Neural crest cell (in vitro differentiated cells): ENCODE measurements at regions not wholly inside any gene's neighbourhood (a gene's known extent, or its start where the extent isn't known, plus 50 kb on each side); places are given as distances from the start of the nearest gene placed in this dataset.

Experiments used
- DNase-seq: peaks from one replicate; pipeline ENCODE4 v3.0.0; 2021; ENCODE audit warnings: low read depth, mixed read lengths, low spot score
- H3K27ac Mint-ChIP-seq: one replicate; pipeline ENCODE4 v1.8.0; 2021; ENCODE audit warnings: mild to moderate bottlenecking, mixed read lengths; ENCODE audit not compliant: unreplicated experiment
- H3K27me3 Mint-ChIP-seq: 2 replicates; pipeline ENCODE4 v1.8.0; 2021; ENCODE audit warnings: low read depth, mild to moderate bottlenecking, mixed read lengths
- H3K36me3 Mint-ChIP-seq: 2 replicates; pipeline ENCODE4 v1.8.0; 2021; ENCODE audit warnings: low read depth, mild to moderate bottlenecking, mixed read lengths
- H3K4me1 Mint-ChIP-seq: 2 replicates; pipeline ENCODE4 v1.8.0; 2021; ENCODE audit warnings: mixed read lengths
- H3K4me3 Mint-ChIP-seq: one replicate; pipeline ENCODE4 v1.8.0; 2021; ENCODE audit warnings: mild to moderate bottlenecking, mixed read lengths
- H3K9me3 Mint-ChIP-seq: 2 replicates; pipeline ENCODE4 v1.8.0; 2021; ENCODE audit warnings: mixed read lengths
- CTCF ChIP-seq: fragments of 200-600 bp; sonication (generic); conservative IDR thresholded peaks from 2 replicates; pipeline ENCODE4 v1.5.0; 2021; ENCODE audit warnings: antibody characterized with exemption, mild to moderate bottlenecking

- H3K36me3 Mint-ChIP-seq: no peaks in the 10 kb centered on the region
- no peak for TF ChIP-seq CTCF
- peaks cover 3% of the 10 kb centered on the region for H3K9me3 Mint-ChIP-seq
- peaks cover 33% of the 10 kb centered on the region for H3K4me1 Mint-ChIP-seq
- no peak overlapping the region for H3K4me3 Mint-ChIP-seq
- DNase-seq: no peak
- no peak overlapping the region for H3K27ac Mint-ChIP-seq
- peaks cover 37% of the 10 kb centered on the region for H3K27me3 Mint-ChIP-seq
These were observed 162.5 kb upstream of the SMIM23 start for GRCh38 chr5:171623107-171623506.

DNA sequence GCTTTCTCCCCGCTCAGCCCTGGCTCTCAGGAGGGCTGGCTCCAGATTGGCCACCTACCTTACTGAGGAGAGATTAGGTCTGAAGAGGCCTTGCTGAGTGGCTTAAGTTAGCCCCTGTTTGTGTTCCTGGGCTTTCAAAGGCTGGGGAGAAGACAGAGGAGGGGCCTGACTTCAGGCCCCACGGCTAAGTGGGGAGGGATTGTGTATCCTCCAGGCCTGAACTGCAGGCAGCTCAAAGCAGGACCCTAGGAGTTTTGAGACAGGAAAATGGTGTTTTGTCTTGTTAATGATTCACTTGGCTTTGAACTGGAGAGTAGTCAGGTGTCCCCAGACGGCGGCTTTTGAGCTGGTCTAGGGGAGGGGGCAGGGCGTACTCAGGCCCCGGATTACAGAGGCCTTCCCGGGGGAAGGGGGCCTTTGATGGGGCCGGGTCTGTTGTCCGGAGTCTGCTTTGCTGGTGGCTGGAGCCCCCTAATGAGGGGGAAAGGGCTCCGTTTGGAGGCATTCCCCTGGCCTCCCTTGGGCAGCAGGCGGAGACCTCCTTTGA lies 162.0 kb upstream of the SMIM23 start:
- Mint-ChIP-seq H3K4me1 (peaks cover 39% of the 10 kb centered on the region), H3K27me3 (peaks cover 42% of the 10 kb centered on the region), H3K4me3 (no peak overlapping the region), H3K9me3 (peaks cover 3% of the 10 kb centered on the region), H3K27ac (no peak overlapping the region), H3K36me3 (no peaks in the 10 kb centered on the region)
- no peak for DNase-seq
- TF ChIP-seq CTCF: no peak

DNA sequence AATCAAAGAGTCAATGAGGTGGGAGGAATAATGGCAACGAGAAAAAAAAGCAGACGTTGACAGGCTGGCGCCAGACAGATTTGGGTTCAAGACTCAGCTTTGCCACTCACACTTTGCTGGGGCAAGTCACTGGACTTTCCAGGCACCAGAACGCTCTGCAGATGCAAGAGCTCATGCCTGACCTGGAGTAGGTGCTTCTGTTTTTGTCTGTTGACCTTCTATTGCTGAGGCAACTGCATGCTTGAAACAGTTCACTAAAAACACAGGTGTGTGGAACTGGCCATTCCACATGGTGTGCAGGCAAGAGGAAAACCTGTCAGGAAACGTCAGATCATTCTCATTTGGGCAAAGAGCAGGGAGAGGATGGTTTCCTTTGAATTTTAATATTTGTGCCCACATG lies 161.2 kb upstream of the SMIM23 start:
- Mint-ChIP-seq H3K27me3 (peaks cover 49% of the 10 kb centered on the region), H3K36me3 (no peaks in the 10 kb centered on the region), H3K9me3 (peaks cover 3% of the 10 kb centered on the region), H3K4me1 (peaks cover 42% of the 10 kb centered on the region), H3K27ac (no peak overlapping the region), H3K4me3 (no peak overlapping the region)
- TF ChIP-seq CTCF: no peak
- DNase-seq: no peak

DNA sequence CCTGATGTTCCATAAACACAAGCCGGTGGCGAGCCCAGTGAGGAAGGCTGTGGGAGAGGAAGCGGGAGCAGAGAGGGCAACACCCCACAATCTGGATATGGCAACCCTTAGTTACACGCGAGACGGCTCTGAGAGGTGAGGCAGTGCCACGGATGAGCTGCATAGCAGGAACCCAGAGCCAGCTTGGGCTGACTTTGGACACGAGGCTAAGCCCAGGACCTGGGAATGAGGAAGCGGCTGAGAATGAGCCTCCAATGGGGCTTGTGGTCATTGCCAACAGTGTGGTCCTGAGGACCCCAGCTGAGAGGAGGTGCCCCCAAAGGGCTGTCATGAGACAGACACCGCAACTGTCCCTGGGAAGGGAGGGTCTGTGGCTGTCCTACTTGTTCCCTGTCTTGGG lies 160.0 kb upstream of the SMIM23 start:
- DNase-seq: no peak
- no peaks in the 10 kb centered on the region for H3K36me3 Mint-ChIP-seq
- H3K4me3 Mint-ChIP-seq: no peak overlapping the region
- H3K27me3 Mint-ChIP-seq: peaks cover 60% of the 10 kb centered on the region
- peaks cover 38% of the 10 kb centered on the region for H3K4me1 Mint-ChIP-seq
- no peak for TF ChIP-seq CTCF
- H3K27ac Mint-ChIP-seq: no peak overlapping the region
- peaks cover 3% of the 10 kb centered on the region for H3K9me3 Mint-ChIP-seq

- Mint-ChIP-seq H3K9me3 (no peaks in the 10 kb centered on the region), H3K27me3 (peaks cover 63% of the 10 kb centered on the region), H3K36me3 (no peaks in the 10 kb centered on the region), H3K27ac (no peak overlapping the region), H3K4me1 (peaks cover 30% of the 10 kb centered on the region), H3K4me3 (no peak overlapping the region)
- no peak for TF ChIP-seq CTCF
- DNase-seq: no peak
These were observed 157.5 kb upstream of the SMIM23 start for GRCh38 chr5:171627936-171628632.
